ENCODE measurements at regions not wholly inside any gene's neighbourhood (a gene's known extent, or its start where the extent isn't known, plus 50 kb on each side); places are given as distances from the start of the nearest gene placed in this dataset.

DNA sequence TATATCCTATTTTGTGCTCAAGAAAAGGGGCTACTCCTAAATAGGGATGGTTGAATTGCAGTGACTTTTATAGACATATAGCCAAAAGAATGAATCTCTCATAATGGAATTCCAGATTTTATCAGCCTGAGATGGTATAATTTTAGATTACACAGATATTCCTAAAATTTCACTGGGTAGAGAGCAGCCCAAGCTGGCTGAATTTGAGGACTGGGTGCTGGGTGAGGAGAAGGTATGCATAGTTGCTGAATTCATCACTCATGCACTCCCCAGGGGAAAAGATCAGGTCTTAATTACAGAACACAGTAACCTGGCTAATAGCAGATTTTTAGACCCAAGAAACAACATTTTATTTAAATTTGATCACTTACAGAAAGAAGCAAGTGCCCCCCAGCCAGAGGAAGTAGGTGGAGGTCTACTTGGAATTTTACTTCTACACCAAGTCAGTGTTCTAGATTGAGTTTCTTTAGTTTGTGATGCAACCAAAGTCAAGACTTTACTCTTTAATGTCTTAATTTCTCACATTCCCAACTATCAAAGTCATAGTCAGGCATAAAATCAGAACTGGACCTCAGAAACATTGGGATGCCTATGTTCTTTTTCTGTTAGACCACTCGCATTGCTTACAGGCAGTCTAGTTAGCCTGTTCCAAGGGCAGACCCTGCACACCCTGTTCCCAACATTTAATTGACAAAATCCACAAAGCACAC lies 337.4 kb upstream of the PODXL start:
- TF ChIP-seq, protein P1, sequence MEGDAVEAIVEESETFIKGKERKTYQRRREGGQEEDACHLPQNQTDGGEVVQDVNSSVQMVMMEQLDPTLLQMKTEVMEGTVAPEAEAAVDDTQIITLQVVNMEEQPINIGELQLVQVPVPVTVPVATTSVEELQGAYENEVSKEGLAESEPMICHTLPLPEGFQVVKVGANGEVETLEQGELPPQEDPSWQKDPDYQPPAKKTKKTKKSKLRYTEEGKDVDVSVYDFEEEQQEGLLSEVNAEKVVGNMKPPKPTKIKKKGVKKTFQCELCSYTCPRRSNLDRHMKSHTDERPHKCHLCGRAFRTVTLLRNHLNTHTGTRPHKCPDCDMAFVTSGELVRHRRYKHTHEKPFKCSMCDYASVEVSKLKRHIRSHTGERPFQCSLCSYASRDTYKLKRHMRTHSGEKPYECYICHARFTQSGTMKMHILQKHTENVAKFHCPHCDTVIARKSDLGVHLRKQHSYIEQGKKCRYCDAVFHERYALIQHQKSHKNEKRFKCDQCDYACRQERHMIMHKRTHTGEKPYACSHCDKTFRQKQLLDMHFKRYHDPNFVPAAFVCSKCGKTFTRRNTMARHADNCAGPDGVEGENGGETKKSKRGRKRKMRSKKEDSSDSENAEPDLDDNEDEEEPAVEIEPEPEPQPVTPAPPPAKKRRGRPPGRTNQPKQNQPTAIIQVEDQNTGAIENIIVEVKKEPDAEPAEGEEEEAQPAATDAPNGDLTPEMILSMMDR (IDR thresholded peaks at IDR 0.05; ENCODE audit: borderline replicate concordance, control extremely low read depth, extremely low read depth, insufficient read depth, missing control alignments), result no peak
- in situ Hi-C loops (cut with MboI; ENCODE audit: low sequenced_read_pairs, unreplicated experiment), result no loop called here
- no peak for DNase-seq (ENCODE audit: low spot score)

DNA sequence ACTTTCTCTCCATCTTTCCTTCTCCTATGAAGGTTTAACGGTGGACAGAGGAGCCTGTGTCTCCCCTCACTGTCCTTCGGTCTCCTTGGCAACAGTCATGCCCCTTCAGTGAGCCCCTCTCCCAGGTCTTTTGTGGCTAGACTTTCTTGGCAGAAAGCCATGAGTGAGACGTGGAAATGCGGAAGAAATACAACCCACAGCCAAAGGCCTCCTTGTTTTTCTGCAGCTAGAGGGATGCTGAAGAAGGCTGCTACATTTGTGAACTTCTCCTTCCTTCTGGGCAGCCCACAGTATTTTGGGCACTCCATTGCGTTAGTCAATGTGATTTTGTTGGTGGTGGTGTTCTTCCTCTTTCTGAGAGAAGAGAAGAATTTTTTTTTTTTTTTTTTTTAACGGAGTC lies 333.7 kb upstream of the PODXL start:
- in situ Hi-C loops (cut with MboI; ENCODE audit: low sequenced_read_pairs, unreplicated experiment), result no loop called here
- TF ChIP-seq, protein P1 (IDR thresholded peaks at IDR 0.05; ENCODE audit: borderline replicate concordance, control extremely low read depth, extremely low read depth, insufficient read depth, missing control alignments), result no peak
- no peak for DNase-seq (ENCODE audit: low spot score)

DNA sequence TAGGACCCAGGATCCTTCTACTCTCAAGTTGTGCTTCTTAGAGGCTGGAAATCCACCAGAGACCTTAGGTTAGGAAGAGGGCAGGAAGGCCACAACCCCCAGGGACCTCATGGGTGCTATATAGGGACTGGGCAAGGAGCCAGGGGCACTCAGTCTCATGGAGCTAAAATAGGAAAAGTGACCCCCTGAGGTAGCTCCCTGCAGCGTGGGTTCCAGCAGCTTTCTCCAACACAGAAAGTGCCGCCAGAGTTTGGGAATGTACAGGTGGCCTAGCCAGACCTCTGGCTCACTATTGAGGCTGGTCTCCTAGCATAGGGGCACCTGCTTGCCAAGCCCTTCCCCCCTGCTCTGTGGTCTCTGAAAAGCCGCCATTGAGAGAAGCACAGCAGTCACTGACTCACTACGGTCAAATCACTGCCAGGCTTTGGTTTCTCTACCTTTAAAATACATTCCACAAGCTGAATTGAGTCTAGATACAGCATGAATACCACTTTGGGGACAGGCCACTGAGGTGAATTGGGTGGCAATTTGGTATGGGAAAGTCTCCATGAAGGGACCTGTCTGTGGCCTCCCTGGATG lies 333.2 kb upstream of the PODXL start:
- TF ChIP-seq, protein P1 (IDR thresholded peaks at IDR 0.05; ENCODE audit: borderline replicate concordance, control extremely low read depth, extremely low read depth, insufficient read depth, missing control alignments), result no peak
- no peak for DNase-seq (ENCODE audit: low spot score)
- in situ Hi-C loops (cut with MboI; ENCODE audit: low sequenced_read_pairs, unreplicated experiment), result no loop called here

DNA sequence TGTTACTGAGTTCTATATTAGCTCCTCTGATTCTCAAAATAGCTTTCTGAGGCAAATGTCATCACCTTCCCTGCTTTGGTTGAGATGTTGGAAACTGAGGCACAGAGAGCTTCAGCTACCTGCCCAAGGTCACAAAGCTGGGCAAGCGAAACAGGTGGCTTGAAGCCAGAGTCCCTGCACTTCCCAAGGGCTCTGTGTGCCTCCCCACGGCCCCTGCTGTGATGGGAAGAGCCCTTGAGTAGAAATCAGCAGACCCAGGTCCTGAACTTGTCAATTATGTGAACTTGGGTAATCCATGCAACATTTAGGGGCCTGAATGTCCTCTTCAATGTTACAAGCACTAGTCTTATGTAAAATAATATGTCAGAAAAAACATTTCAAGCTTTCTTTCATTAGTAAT lies 327.3 kb upstream of the PODXL start:
- TF ChIP-seq, protein P1 (IDR thresholded peaks at IDR 0.05; ENCODE audit: borderline replicate concordance, control extremely low read depth, extremely low read depth, insufficient read depth, missing control alignments), result no peak
- no peak for DNase-seq (ENCODE audit: low spot score)
- in situ Hi-C loops (cut with MboI; ENCODE audit: low sequenced_read_pairs, unreplicated experiment), result no loop called here

DNA sequence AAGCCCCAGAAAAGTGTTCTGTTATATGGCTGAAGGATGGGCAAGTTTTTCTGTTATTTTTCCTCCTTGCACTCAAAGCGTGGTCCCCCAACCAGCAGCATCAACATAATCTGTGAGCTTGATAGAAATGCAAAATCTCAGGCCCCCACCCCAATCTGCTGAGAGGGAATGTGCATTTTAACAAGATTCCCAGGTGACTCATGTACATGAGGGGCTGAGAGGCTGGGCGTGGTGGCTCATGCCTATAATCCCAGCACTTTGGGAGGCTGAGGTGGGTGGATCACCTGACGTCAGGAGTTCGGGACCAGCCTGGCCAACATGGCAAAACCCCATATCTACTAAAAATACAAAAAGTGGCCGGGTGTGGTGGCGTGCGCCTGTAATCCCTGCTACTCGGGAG lies 326.8 kb upstream of the PODXL start:
- in situ Hi-C loops (cut with MboI; ENCODE audit: low sequenced_read_pairs, unreplicated experiment), result no loop called here
- DNase-seq (ENCODE audit: low spot score), result no peak
- TF ChIP-seq, protein P1 (IDR thresholded peaks at IDR 0.05; ENCODE audit: borderline replicate concordance, control extremely low read depth, extremely low read depth, insufficient read depth, missing control alignments), result no peak

DNA sequence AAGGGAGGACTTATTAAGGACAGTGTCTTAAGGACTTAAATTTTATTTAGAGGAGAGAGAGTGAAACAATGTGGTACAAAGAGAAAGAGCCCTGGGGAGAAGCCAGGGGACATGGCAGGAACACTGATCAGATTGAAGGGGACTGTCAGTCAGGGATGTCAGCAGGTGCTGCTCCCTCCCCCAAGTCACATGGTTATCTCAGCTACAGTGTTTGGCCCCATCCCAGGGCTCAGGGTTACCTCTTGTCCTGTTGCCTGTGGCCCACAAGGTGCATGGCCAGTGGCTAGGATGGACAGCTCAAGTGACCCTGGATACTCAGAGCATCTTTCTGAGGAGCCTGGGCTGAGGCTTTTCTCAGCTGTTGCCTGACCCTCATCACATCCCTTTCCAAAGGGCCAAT lies 325.9 kb upstream of the PODXL start:
- TF ChIP-seq, protein P1 (IDR thresholded peaks at IDR 0.05; ENCODE audit: borderline replicate concordance, control extremely low read depth, extremely low read depth, insufficient read depth, missing control alignments), result no peak
- in situ Hi-C loops (cut with MboI; ENCODE audit: low sequenced_read_pairs, unreplicated experiment), result no loop called here
- no peak for DNase-seq (ENCODE audit: low spot score)

Data from GM13976 (cell line).